ENCODE measurements at regions not wholly inside any gene's neighbourhood (a gene's known extent, or its start where the extent isn't known, plus 50 kb on each side); places are given as distances from the start of the nearest gene placed in this dataset.

DNA sequence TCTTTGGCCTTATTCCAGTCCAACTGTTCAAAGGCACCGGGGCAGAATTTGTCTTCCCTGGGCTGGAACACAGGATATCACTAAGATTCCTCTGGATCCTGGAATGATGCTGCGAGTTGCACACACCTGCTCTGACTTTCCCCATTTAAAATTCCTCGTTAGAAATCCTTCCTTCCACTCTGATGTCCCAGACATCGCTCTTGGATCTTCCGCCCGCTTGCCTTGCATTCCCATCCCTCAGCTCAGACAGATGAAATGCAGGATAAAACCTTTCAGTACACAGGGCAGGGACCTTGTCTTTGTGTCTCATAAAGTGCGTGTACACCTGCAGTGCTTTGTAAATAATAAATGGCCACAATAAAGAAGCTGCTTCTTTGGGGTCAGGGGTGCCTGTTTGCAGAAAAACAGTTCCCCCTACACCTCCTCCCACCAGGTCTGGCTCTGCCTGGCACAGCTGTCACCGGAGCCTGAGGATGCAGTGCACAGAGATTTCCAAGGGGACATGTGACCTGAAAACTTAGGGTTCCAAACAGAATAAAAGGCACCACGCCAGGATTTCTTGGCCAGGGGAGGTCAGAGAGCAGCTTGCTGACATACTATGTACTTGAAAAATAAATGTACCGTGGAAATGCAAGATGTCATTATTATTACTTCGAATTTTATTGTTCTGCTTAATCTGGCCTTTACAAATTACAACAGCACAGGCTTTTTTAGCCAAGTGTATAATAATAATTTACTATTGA, 62.9 kb upstream of the SYT6 start:
- Mint-ChIP-seq H3K27me3 (ENCODE audit: low read depth) (peaks cover 7% of the 10 kb centered on the region), H3K27ac (ENCODE audit: unreplicated experiment) (no peak overlapping the region), H3K4me1 (no peaks in the 10 kb centered on the region), H3K4me3 (no peak overlapping the region), H3K36me3 (ENCODE audit: low read depth) (no peaks in the 10 kb centered on the region), H3K9me3 (no peaks in the 10 kb centered on the region)
- no peak for TF ChIP-seq CTCF (conservative IDR thresholded peaks at IDR 0.05)
- no peak for DNase-seq (ENCODE audit: low read depth, low spot score)

DNA sequence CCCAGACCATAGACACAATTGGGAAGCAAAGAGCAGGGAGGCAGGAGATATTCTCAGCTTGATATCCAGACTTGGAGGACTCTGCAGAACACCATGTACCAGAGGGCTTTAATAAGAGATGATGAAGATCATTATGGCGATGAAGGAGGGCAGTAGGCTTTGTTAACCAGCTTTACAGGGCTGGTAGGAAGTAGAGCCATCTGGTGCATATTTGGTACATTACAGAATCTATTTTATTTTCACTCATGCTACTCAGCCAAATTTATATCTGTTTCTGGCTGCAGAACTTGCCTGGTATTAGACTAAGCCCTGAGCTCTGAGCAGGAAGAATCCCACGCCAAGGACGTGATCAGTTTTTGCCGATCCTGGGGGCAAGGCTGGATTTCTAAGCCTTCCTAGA, 61.8 kb upstream of the SYT6 start:
- H3K4me3 Mint-ChIP-seq, result no peak overlapping the region
- H3K4me1 Mint-ChIP-seq, result no peaks in the 10 kb centered on the region
- TF ChIP-seq CTCF (conservative IDR thresholded peaks at IDR 0.05), result no peak
- H3K27ac Mint-ChIP-seq (ENCODE audit: unreplicated experiment), result no peak overlapping the region
- H3K27me3 Mint-ChIP-seq (ENCODE audit: low read depth), result peaks cover 10% of the 10 kb centered on the region
- DNase-seq (ENCODE audit: low read depth, low spot score), result no peak
- H3K36me3 Mint-ChIP-seq (ENCODE audit: low read depth), result no peaks in the 10 kb centered on the region
- no peaks in the 10 kb centered on the region for H3K9me3 Mint-ChIP-seq

DNA sequence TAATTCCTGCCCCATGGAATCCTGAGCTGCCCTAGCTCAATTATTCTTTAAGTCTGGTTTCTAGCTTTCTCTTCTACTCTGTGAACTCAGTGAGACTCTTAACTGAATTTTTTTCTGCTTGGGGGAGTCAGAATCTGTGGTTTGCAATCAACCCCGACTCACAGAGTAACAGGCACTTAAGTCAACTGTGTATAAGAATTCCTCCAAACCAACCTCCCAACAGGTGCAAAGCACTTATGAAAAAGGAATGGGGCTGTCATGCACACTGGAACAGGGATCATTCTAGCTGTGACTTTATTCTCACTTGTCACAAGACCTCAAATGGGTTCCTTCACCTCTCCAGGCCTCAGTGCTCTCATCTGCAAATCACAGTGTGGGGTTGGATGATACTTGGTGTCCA, 60.3 kb upstream of the SYT6 start:
- TF ChIP-seq CTCF (conservative IDR thresholded peaks at IDR 0.05), result no peak
- H3K4me1 Mint-ChIP-seq, result no peaks in the 10 kb centered on the region
- H3K27me3 Mint-ChIP-seq (ENCODE audit: low read depth), result peaks cover 10% of the 10 kb centered on the region
- no peaks in the 10 kb centered on the region for H3K9me3 Mint-ChIP-seq
- no peak overlapping the region for H3K27ac Mint-ChIP-seq (ENCODE audit: unreplicated experiment)
- H3K4me3 Mint-ChIP-seq, result no peak overlapping the region
- H3K36me3 Mint-ChIP-seq (ENCODE audit: low read depth), result no peaks in the 10 kb centered on the region
- no peak for DNase-seq (ENCODE audit: low read depth, low spot score)

- Mint-ChIP-seq H3K4me3 (no peak overlapping the region), H3K9me3 (no peaks in the 10 kb centered on the region), H3K4me1 (no peaks in the 10 kb centered on the region), H3K36me3 (ENCODE audit: low read depth) (no peaks in the 10 kb centered on the region), H3K27ac (ENCODE audit: unreplicated experiment) (no peak overlapping the region), H3K27me3 (ENCODE audit: low read depth) (peaks cover 14% of the 10 kb centered on the region)
- TF ChIP-seq CTCF (conservative IDR thresholded peaks at IDR 0.05), result no peak
- no peak for DNase-seq (ENCODE audit: low read depth, low spot score)
These were observed 56.3 kb upstream of the SYT6 start for GRCh38 chr1:114209971-114210370.

GRCh38 chr1:114208714-114209113, 55.0 kb upstream of the SYT6 start:
- H3K9me3 Mint-ChIP-seq, result no peaks in the 10 kb centered on the region
- no peak overlapping the region for H3K4me3 Mint-ChIP-seq
- peaks cover 3% of the 10 kb centered on the region for H3K4me1 Mint-ChIP-seq
- DNase-seq (ENCODE audit: low read depth, low spot score), result no peak
- no peaks in the 10 kb centered on the region for H3K36me3 Mint-ChIP-seq (ENCODE audit: low read depth)
- no peak for TF ChIP-seq CTCF (conservative IDR thresholded peaks at IDR 0.05)
- H3K27me3 Mint-ChIP-seq (ENCODE audit: low read depth), result peaks cover 14% of the 10 kb centered on the region
- no peak overlapping the region for H3K27ac Mint-ChIP-seq (ENCODE audit: unreplicated experiment)

Data from neural crest cell (in vitro differentiated cells).